MCF 10A (cell line): ENCODE measurements at regions not wholly inside any gene's neighbourhood (a gene's known extent, or its start where the extent isn't known, plus 50 kb on each side); places are given as distances from the start of the nearest gene placed in this dataset.

Experiments used
- BruUV-seq: library from RNA; stranded (reverse); fragments of 400-500 nt; replicated peaks from 2 replicates; lab custom pipeline; 2021; lab: Mats Ljungman, UMichigan
- CTCF ChIA-PET: fragments of 300-600 bp; sonication (Branson Sonifier 250); formaldehyde crosslinking; extraction: SDS; loops from one replicate; lab custom pipeline; 2021; ENCODE audit warnings: antibody characterized with exemption, inconsistent platforms; lab: Yijun Ruan, JAX
- POLR2A ChIA-PET: fragments of 300-600, 350-650 bp; sonication (Branson Sonifier 250); formaldehyde crosslinking; extraction: SDS; loops from one replicate; lab custom pipeline; 2020; ENCODE audit warnings: antibody characterized with exemption, inconsistent platforms; lab: Yijun Ruan, JAX
- DNase-seq: peaks from one replicate; pipeline ENCODE4 v3.0.0-alpha.2; 2018; ENCODE audit not compliant: unreplicated experiment
- H3K27ac Mint-ChIP-seq: one replicate; pipeline ENCODE4 v1.8.0; 2022; ENCODE audit warnings: mild to moderate bottlenecking, low read depth, mixed read lengths; ENCODE audit not compliant: unreplicated experiment
- H3K27me3 Mint-ChIP-seq: one replicate; pipeline ENCODE4 v1.8.0; 2022; ENCODE audit warnings: mixed read lengths; ENCODE audit not compliant: insufficient read depth, unreplicated experiment
- H3K36me3 Mint-ChIP-seq: one replicate; pipeline ENCODE4 v1.8.0; 2022; ENCODE audit warnings: mild to moderate bottlenecking, moderate library complexity, mixed read lengths; ENCODE audit not compliant: insufficient read depth, unreplicated experiment
- H3K4me1 Mint-ChIP-seq: one replicate; pipeline ENCODE4 v1.8.0; 2022; ENCODE audit warnings: mixed read lengths; ENCODE audit not compliant: insufficient read depth, unreplicated experiment
- H3K4me3 Mint-ChIP-seq: one replicate; pipeline ENCODE4 v1.8.0; 2022; ENCODE audit warnings: mild to moderate bottlenecking, moderate library complexity, mixed read lengths; ENCODE audit not compliant: unreplicated experiment
- H3K9me3 Mint-ChIP-seq: one replicate; pipeline ENCODE4 v1.8.0; 2022; ENCODE audit warnings: mixed read lengths; ENCODE audit not compliant: unreplicated experiment
- intact Hi-C: fragments of 100-400 bp; cut with micrococcal nuclease; formaldehyde crosslinking; loops from 2 replicates; pipeline ENCODE4 v1.14.1; 2022
- TF ChIP-seq, protein P1 (sequence below): fragments of 200-600 bp; IDR thresholded peaks from one replicate; pipeline ENCODE4 v1.8.0; 2022; ENCODE audit warnings: antibody characterized with exemption, mild to moderate bottlenecking; ENCODE audit not compliant: unreplicated experiment

DNA sequence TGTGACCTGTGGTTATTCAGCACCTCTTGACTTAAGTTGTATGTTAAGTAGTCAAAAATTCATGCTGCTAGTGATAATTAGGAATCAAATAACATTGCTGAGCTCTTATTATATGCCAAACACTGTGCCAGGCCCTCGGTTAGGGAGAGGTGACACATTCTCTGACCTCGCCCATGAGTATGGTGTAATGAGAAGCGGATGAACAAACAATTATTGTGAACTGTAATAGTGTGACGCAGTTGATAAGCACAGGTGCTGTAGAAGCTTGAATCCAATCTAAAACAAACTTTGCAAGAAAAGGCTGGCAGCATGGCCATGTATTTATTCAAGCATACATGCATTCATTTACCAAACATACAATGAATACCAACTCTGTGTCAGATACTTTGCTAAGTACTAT, 303.5 kb upstream of the HS3ST1 start:
- intact Hi-C loops: no loop called here
- no peak overlapping the region for H3K27ac Mint-ChIP-seq
- BruUV-seq: no TSS peak
- H3K27me3 Mint-ChIP-seq: no peaks in the 10 kb centered on the region
- no peak overlapping the region for H3K4me3 Mint-ChIP-seq
- peaks cover 14% of the 10 kb centered on the region for H3K4me1 Mint-ChIP-seq
- H3K36me3 Mint-ChIP-seq: no peaks in the 10 kb centered on the region
- no peaks in the 10 kb centered on the region for H3K9me3 Mint-ChIP-seq
- CTCF ChIA-PET: interaction anchor here (0.5 to 1.2 kb wide), 2 partner anchors 1150 to 1182 kb away, joined by 3 to 5 read pairs; no protein-coding TSS in a partner anchor
- DNase-seq: peak; percentile 39
- TF ChIP-seq, protein P1, sequence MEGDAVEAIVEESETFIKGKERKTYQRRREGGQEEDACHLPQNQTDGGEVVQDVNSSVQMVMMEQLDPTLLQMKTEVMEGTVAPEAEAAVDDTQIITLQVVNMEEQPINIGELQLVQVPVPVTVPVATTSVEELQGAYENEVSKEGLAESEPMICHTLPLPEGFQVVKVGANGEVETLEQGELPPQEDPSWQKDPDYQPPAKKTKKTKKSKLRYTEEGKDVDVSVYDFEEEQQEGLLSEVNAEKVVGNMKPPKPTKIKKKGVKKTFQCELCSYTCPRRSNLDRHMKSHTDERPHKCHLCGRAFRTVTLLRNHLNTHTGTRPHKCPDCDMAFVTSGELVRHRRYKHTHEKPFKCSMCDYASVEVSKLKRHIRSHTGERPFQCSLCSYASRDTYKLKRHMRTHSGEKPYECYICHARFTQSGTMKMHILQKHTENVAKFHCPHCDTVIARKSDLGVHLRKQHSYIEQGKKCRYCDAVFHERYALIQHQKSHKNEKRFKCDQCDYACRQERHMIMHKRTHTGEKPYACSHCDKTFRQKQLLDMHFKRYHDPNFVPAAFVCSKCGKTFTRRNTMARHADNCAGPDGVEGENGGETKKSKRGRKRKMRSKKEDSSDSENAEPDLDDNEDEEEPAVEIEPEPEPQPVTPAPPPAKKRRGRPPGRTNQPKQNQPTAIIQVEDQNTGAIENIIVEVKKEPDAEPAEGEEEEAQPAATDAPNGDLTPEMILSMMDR: no peak
- POLR2A ChIA-PET: interaction anchor here (0.6 to 1.2 kb wide), 3 partner anchors 14 to 97 kb away, joined by 3 to 4 read pairs (median 3); no protein-coding TSS in a partner anchor

DNA sequence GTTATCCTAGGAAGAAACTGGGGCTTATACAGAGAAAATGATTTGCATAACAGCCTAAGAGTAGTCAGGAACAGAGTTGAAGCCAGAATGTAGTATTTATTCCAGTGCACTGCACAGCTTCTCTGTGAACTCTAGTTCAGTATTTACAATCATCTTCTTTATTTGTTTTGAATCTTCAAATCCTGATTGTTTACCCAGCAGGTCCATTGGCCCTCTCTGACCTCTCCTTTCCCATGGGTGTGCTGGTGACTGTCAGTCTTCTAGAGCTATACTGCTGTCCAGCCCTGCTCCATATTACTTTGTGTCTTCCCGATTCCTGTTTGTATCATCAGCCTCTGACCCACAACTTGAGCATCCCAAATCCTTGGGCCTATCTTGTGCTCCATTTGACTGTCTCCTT, 301.9 kb upstream of the HS3ST1 start:
- H3K36me3 Mint-ChIP-seq: no peaks in the 10 kb centered on the region

DNA sequence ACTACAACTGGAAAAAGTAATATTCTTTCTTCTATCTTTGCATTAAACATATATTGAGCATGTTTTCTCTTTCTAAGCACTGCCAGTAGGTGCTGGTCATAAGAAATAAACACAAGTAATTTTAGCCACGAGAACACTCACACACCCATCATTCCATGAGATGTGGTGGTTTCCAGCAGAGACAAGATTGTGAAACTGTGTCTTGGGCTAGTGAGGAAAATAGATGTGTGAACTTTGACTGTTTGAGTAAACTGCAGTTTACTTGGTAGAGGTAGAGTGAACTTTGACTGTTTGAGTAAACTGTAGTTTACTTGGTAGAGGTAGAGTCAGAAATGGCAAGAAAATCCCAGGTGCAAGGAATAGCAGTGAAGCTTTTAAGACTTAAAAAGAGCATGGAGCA, 300.9 kb upstream of the HS3ST1 start:
- H3K4me1 Mint-ChIP-seq: peaks cover 14% of the 10 kb centered on the region
- BruUV-seq: no TSS peak
- POLR2A ChIA-PET: no interaction called here
- peak overlapping the region; percentile 31 for H3K27ac Mint-ChIP-seq
- CTCF ChIA-PET: interaction anchor here (0.7 to 1.5 kb wide), 3 partner anchors 9 to 19 kb away, joined by 3 to 4 read pairs (median 3); no protein-coding TSS in a partner anchor
- TF ChIP-seq, protein P1: no peak
- peak; percentile 48 for DNase-seq
- intact Hi-C loops: no loop called here
- no peaks in the 10 kb centered on the region for H3K36me3 Mint-ChIP-seq
- no peaks in the 10 kb centered on the region for H3K27me3 Mint-ChIP-seq
- no peaks in the 10 kb centered on the region for H3K9me3 Mint-ChIP-seq
- no peak overlapping the region for H3K4me3 Mint-ChIP-seq

More for the DNA sequence above, 301.9 kb upstream of the HS3ST1 start:
- TF ChIP-seq, protein P1: no peak
- Mint-ChIP-seq H3K27me3 (no peaks in the 10 kb centered on the region), H3K4me3 (no peak overlapping the region), H3K9me3 (no peaks in the 10 kb centered on the region), H3K27ac (no peak overlapping the region), H3K4me1 (peaks cover 14% of the 10 kb centered on the region)
- intact Hi-C loops: no loop called here
- ChIA-PET POLR2A (no interaction called here), CTCF (interaction anchor here (0.7 to 1.0 kb wide), 4 partner anchors 10 to 406 kb away, joined by 3 to 5 read pairs (median 3); no protein-coding TSS in a partner anchor)
- no TSS peak for BruUV-seq
- DNase-seq: no peak

DNA sequence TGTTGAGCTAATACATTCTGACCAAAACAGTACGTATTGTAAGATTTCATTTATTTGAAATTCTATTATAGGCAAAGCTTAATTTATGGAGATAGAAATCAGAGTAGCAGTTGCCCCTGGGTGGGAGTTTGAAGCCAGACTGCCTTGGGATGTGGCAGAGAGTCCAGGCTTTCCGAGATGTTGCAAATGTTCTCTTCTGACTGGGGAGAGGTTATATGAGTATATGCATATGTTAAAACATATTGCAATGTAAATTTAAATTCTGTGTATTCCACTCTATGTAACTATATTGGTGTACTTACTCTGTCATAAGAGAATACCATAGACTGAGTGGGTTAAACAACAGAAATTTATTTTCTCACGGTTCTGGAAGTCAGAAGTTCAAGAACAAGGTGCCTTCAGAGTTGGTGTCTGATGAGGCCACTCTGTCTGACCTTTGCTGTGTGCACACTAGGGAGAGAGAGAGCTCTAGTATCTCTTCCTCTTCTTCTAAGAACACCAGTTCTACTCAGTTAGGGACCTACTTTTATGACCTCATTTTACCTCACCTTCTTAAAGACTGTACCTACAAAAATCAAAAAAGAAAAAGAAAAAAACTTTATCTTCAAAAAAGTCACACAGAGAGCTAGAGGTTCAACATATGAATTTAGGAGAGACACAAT, 299.3 kb upstream of the HS3ST1 start:
- no peak for DNase-seq
- intact Hi-C loops: no loop called here
- POLR2A ChIA-PET: interaction anchor here (0.6 to 1.0 kb wide), 2 partner anchors 84 to 93 kb away, joined by 3 read pairs; no protein-coding TSS in a partner anchor
- H3K4me3 Mint-ChIP-seq: no peak overlapping the region
- TF ChIP-seq, protein P1: no peak
- H3K4me1 Mint-ChIP-seq: peaks cover 14% of the 10 kb centered on the region
- BruUV-seq: no TSS peak
- no peaks in the 10 kb centered on the region for H3K36me3 Mint-ChIP-seq
- no peaks in the 10 kb centered on the region for H3K9me3 Mint-ChIP-seq
- H3K27me3 Mint-ChIP-seq: no peaks in the 10 kb centered on the region
- H3K27ac Mint-ChIP-seq: no peak overlapping the region
- CTCF ChIA-PET: interaction anchor here (0.7 to 1.0 kb wide), 3 partner anchors 1147 to 1173 kb away, joined by 3 read pairs; no protein-coding TSS in a partner anchor
